HepG2 (cell line): ENCODE measurements at regions not wholly inside any gene's neighbourhood (a gene's known extent, or its start where the extent isn't known, plus 50 kb on each side); places are given as distances from the start of the nearest gene placed in this dataset.

ENCODE experiments used
- CEBPB ChIP-seq: IDR thresholded peaks from 2 replicates; pipeline ENCODE4 v1.6.1; 2011; ENCODE audit warnings: low read depth, low read length, improper control_type of control experiment, borderline replicate concordance
- CHCHD3 ChIP-seq: sonication (generic); formaldehyde crosslinking; IDR thresholded peaks from 2 replicates; pipeline ENCODE4 v1.8.0; 2022; ENCODE audit warnings: mild to moderate bottlenecking, missing genetic modification reagents, moderate library complexity
- CTCF ChIP-seq: sonication (generic); formaldehyde crosslinking; IDR thresholded peaks from 2 replicates; pipeline ENCODE4 v1.5.0; 2020; ENCODE audit warnings: mild to moderate bottlenecking, missing genetic modification reagents, moderate library complexity
- EZH2 ChIP-seq: conservative IDR thresholded peaks from 2 replicates; pipeline ENCODE4 v1.6.1; 2012; ENCODE audit warnings: mild to moderate bottlenecking, low read depth, low read length, moderate library complexity
- MTF1 ChIP-seq: sonication (generic); formaldehyde crosslinking; IDR thresholded peaks from 2 replicates; pipeline ENCODE4 v1.5.0; 2020; ENCODE audit warnings: missing genetic modification reagents

DNA sequence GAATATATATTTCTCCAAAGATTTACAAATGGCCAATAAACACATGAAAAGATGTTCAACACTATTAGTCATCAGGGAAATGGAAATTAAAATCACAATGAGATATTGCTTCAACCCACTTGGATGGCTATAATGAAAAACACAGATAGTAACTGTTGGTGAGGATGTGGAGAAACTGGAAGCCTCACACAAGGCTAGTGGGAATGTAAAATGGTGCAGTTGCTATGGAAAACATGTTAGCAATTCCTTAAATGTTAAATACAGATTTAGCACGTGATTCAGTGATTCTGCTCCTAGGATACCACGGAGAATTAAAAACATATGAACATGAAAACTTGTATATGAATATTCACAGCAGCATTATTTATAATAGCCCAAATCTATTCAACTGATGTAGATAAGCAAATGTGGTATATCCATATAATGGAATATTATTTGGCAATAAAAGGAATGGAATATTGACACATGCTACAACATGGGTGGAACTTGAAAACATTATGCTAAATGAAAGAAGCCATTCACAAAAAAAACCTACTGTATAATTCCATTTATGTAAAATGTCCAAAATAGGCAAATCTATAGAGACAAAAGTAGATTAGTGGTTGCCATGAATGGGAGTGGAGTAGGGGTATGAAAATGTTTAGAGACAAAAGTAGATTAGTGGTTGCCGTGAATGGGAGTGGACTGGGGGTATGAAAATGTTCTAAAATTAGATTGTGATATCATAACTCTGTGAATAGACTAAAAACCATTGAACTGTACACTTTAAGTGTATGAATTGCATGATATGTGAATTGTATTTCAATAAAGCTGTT is 227.1 kb upstream of the DDHD1 start:
- no peak for TF ChIP-seq MTF1 (CRISPR knock-in tag)
- TF ChIP-seq CTCF = no peak
- no peak for TF ChIP-seq CEBPB
- no peak for TF ChIP-seq CHCHD3
- no peak for TF ChIP-seq EZH2
